ENCODE measurements at regions not wholly inside any gene's neighbourhood (a gene's known extent, or its start where the extent isn't known, plus 50 kb on each side); places are given as distances from the start of the nearest gene placed in this dataset.

DNA sequence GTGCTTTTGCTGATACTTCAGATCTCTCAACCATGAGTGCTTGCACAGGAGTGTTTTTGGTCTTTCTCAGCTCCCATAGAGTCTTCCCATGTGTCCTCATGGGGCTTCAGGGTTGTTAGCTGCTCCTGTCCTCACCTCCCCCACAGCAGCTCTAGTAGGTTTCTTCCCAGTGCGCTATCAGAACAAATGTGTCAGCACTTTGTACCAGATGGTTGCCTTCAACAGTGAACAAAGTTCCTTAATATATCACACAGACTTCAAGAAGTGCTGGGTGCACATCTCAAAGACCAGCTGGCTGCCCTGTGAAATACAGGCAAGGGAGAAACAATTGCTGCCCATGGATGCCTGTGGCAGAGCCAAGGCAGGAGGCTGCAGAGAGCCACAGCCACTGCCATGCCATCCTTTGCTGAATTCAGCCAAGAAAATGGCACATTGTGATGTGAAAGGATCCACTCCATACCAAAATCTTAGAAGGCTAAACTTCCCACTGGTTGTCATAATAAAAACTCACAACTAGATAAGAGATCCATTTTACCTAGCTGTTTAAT lies 471.3 kb downstream of the C6orf118 start:
- DNase-seq (ENCODE audit: low spot score) (no peak), FAIRE-seq (no peak)

GRCh38 chr6:164836486-164836885 lies 472.9 kb downstream of the C6orf118 start:
- no peak for FAIRE-seq
- no peak for DNase-seq (ENCODE audit: low spot score)

- no peak for DNase-seq (ENCODE audit: low spot score)
- no peak for FAIRE-seq
These were observed 477.0 kb downstream of the C6orf118 start for GRCh38 chr6:164832410-164832809.

- FAIRE-seq = no peak
- DNase-seq (ENCODE audit: low spot score) = no peak
These were observed 481.9 kb downstream of the C6orf118 start for GRCh38 chr6:164827537-164827936.

DNA sequence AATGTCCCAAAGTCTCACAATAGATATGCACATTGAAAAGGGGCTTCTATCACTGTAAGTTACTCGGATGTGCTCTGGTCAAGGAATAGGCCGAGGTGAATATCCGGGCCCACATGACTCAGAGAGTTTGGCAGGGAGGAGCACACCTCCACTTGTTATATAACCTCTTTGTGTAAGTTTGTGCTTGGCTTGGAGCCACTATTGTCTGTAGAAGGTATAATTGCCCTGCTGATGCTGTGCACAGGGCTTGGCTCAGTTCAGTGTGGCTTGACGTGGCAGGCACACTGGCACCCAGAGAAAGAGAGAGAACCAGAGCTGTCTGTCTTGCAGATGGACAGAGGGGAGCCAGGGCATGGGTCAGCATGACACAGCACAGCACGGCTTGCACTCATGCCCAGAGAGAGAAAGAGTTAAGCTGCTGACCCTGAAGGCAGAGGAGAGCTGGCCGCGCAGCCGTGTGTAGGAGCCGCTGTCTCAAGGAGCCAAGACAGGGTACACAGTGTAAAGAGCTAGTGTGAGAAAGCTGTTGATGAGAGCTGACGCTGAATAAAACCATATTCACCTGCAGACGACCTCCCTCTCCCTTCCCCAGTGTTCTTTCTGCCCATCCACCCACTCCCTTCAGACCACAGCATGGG lies 482.5 kb downstream of the C6orf118 start:
- DNase-seq (ENCODE audit: low spot score) = peak; percentile 27
- no peak for FAIRE-seq

- FAIRE-seq (no peak), DNase-seq (ENCODE audit: low spot score) (no peak)
These were observed 484.0 kb downstream of the C6orf118 start for GRCh38 chr6:164825386-164825785.

DNA sequence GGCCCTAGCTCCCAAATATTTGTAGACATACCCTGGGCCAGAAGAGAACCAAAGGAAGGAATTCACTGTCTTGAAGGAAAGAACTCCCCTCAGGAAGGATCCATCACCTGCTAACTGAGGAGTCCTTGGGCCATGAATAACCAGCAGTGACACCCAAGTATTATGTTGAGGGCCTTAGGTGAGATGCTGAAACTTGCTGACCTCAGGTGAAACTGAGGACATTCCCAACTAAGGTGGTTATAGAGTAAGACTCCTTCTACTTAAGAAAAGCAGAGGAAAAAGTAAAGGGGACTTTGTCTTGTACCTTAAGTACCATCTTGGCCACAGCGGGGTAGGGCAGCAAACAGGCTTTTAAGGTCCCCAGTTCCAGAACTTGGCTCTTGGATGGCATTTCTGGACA lies 491.7 kb downstream of the C6orf118 start:
- DNase-seq (ENCODE audit: low spot score) = no peak
- no peak for FAIRE-seq

DNA sequence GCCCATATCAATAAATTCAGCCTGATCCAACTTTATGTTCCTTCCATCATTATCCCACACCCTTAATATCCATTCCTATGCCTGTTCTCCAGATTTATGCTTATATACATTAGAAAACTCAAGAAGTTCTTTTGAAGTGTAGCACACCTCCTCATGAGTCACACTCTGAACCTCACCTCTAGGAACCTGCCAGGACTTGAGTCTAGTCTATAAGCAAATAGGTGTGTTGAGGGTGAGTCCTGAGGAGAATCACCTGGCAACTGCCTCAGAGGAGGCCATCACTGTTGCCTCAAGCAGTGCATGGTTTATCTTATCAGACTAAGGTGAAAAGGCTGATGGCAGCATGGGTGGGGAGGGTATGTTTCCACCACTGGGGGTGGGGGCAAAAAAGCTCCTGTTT lies 496.7 kb downstream of the C6orf118 start:
- DNase-seq (ENCODE audit: low spot score) = no peak

DNA sequence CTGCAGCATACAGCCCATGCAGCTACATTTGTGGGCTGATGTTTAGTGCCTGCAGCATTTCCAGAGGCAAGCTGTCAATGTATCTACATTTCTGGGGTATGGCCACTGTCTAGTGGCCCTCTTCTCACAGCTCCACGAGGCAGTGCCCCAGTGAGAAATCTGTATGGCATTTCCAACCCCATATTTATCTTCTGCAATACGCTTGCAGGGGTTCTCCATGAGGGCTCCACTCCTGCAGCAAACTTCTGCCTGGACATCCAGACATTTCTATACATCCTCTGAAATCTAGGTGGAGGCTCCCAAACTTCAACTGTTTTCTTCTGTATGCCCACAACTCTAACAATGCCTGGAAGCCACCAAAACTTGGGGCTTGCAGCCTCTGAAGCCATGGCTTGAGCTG lies 502.3 kb downstream of the C6orf118 start:
- FAIRE-seq = no peak

More for the DNA sequence above, 496.7 kb downstream of the C6orf118 start:
- FAIRE-seq = no peak

GRCh38 chr6:164795056-164795815 lies 514.2 kb downstream of the C6orf118 start:
- DNase-seq (ENCODE audit: low spot score) = no peak
- FAIRE-seq = no peak

More for the DNA sequence above, 502.3 kb downstream of the C6orf118 start:
- DNase-seq (ENCODE audit: low spot score) = no peak

DNA sequence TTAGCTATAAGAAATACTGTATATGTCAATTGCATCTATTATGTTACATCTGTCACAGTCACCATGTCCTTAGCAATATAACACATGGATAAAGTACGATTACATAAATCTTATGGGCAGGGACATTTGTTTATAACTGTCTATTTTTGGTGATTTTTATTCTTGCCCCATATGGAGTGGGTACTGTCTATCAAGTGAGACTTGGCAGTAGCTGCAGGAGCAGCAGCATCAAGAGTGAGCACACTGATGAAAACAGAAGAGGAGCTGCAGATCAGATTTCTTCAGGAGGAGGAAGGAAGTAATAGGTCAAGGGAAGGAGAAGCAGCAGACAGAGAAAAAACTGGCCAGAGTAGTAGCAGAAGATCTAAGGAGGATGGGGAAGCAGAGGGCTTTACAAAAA lies 516.7 kb downstream of the C6orf118 start:
- no peak for DNase-seq (ENCODE audit: low spot score)
- no peak for FAIRE-seq

DNA sequence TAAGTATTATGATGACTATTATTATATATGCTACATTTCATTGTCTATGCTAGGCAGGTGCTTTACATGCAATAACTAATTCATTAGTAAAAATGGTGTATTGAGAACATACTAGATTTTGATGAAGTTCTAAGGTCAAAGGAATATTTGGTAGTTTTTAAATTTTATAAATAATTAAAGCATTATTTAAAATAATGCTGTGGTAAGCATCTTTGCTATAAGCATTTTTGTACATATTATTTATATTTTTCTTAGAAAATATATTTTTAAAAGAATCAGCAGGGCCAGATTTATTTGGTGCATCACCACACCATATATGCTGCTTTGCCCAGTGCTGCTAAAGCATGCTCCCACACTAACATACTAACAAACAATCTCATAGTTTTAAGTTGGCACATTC lies 517.9 kb downstream of the C6orf118 start:
- DNase-seq (ENCODE audit: low spot score) = no peak
- FAIRE-seq = no peak

- FAIRE-seq = no peak
These were observed 545.6 kb downstream of the C6orf118 start for GRCh38 chr6:164763788-164764187.

GRCh38 chr6:164757451-164757850 lies 552.0 kb downstream of the C6orf118 start:
- no peak for DNase-seq (ENCODE audit: low spot score)
- no peak for FAIRE-seq

More at GRCh38 chr6:164763788-164764187, 545.6 kb downstream of the C6orf118 start:
- no peak for DNase-seq (ENCODE audit: low spot score)

GRCh38 chr6:164756723-164757122 lies 552.7 kb downstream of the C6orf118 start:
- DNase-seq (ENCODE audit: low spot score) (no peak), FAIRE-seq (no peak)

DNA sequence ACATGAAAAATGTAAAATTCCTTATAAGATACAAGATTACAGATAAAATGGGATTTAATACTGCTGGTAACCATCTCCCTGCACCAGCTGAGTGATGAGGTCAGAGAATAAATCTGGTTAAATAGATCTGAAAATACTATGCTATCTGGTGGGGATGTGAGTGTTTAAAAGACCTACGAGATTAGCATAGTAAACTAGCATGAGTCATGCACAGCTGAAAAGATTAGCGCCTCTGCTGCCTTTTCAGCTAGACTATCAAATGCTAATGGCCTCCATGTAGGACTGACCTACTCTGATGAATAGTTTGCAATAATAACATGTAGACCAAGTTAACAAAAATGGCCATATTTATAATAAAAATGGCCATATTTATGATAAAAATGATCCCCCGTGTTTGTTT lies 553.3 kb downstream of the C6orf118 start:
- FAIRE-seq = no peak
- DNase-seq (ENCODE audit: low spot score) = no peak

GRCh38 chr6:164753517-164753916 lies 555.9 kb downstream of the C6orf118 start:
- DNase-seq (ENCODE audit: low spot score) (peak; percentile 63), FAIRE-seq (no peak)

DNA sequence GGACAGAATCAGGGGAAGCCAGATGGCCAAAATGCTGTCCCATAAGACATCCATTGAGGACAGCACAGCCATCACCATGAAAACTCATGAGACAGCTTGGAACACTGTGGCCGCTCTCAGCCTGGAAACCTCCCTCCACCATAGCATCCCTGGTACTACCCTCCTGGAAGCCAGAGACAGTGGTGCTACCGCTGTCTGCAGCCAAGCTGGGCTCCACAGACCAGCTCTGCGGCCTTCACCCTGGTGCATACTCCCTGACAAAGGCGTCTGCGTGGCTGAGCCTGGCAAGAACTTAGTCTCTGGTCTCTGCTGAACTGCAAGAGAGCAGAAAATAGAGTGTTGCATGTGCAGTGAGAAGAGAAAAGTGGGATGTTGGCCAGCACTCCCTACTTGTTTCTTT lies 558.0 kb downstream of the C6orf118 start:
- no peak for FAIRE-seq

DNA sequence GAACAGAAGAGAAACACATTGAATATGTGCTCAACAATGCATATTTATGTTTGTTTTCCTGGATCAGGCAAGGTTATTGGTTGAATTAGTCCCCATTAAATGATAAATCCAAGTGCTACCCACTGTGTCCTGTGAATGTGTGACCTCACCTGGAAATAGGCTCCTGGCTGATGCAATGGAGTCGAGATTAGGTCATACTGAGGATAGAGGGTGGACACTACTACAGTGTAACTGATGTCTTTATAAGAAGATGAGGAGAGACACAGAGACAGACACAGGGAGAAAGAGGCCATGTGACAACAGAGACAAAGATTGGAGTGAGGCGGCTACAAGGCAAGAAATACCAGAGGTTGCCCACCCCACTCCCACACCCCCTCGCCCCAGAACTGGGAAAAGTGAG lies 559.3 kb downstream of the C6orf118 start:
- DNase-seq (ENCODE audit: low spot score) (no peak), FAIRE-seq (no peak)

More for the DNA sequence above, 558.0 kb downstream of the C6orf118 start:
- DNase-seq (ENCODE audit: low spot score) = no peak

DNA sequence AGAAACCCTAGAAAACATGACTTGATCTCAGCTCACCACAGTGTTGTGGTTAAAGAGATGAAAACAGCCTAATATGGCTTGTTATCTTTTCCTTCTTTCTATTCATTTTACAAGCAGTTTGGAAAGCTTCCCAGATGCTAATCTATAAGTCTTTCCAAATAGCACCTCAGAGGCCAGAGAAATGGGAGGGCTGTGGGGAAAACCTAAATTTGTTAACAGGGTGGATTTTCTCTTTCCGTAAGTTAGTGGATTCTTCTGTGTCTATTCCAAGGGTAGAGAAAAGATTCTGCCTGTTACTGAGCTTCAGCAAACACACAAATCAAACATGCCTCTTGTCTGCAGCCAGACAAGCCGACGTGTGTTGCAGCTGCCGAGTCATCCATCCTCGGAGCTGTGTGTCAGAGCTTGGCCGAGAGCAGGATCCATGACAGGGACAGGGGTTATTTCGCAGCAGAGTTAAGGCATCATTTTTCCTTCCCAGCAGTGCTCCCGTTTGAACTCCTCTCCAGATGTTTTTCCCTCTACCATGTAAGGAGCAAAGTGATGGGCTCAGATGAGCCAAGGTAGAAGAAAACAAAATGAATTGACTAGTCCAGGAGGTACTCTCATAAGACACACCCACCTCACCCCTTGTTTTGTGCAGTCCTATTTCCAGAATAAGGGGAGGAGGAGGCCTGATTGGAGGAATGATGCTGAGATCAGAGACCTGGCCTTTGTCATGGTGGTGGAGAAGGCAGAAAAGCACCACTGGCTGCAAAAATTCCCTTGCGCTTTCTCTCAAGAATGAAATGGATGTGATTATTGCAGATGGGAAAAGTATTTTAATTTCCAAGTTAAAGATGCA lies 560.0 kb downstream of the C6orf118 start:
- FAIRE-seq (peak; percentile 66), DNase-seq (ENCODE audit: low spot score) (peak; percentile 45)

DNA sequence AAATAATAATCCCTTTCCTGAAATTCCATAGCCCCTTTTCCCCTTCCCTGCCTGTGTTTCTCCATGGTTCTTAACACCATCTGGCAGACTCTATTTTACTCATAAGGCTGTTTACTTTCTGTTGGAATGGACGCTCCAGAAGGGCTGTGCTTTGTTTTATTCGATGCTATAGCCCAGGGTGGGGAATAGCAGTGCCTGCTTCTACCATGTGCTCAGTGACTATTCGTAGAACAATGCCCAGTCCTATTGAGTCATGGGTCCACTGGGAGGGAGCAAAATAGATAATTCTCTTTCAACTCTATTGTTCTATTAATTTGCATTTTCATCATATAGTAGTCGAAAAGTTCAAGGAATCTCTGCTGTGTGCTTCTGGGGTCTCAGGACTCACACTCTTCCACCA lies 565.1 kb downstream of the C6orf118 start:
- DNase-seq (ENCODE audit: low spot score) (no peak), FAIRE-seq (no peak)
